ENCODE measurements at regions not wholly inside any gene's neighbourhood (a gene's known extent, or its start where the extent isn't known, plus 50 kb on each side); places are given as distances from the start of the nearest gene placed in this dataset.

- peak; percentile 57 for DNase-seq (ENCODE audit: low read depth, low spot score)
- peak overlapping the region; percentile 54 for H3K27ac ChIP-seq
These were observed 75.6 kb downstream of the ICOS start for GRCh38 chr2:204012072-204012653.

GRCh38 chr2:204015118-204015843, 78.7 kb downstream of the ICOS start:
- DNase-seq (ENCODE audit: low read depth, low spot score), result no peak
- no peak overlapping the region for H3K27ac ChIP-seq

- DNase-seq (ENCODE audit: low read depth, low spot score), result no peak
- H3K27ac ChIP-seq, result no peak overlapping the region
These were observed 82.2 kb downstream of the ICOS start for GRCh38 chr2:204018717-204019116.

GRCh38 chr2:204019572-204020501, 83.3 kb downstream of the ICOS start:
- peak; percentile 91 for DNase-seq (ENCODE audit: low read depth, low spot score)
- peak overlapping the region; percentile 31 for H3K27ac ChIP-seq

GRCh38 chr2:204021290-204022081, 84.9 kb downstream of the ICOS start:
- no peak for DNase-seq (ENCODE audit: low read depth, low spot score)
- no peak overlapping the region for H3K27ac ChIP-seq

GRCh38 chr2:204022550-204022949, 86.0 kb downstream of the ICOS start:
- no peak for DNase-seq (ENCODE audit: low read depth, low spot score)
- no peak overlapping the region for H3K27ac ChIP-seq

GRCh38 chr2:204023088-204023487, 86.5 kb downstream of the ICOS start:
- no peak for DNase-seq (ENCODE audit: low read depth, low spot score)
- no peak overlapping the region for H3K27ac ChIP-seq

- DNase-seq (ENCODE audit: low read depth, low spot score), result no peak
- no peak overlapping the region for H3K27ac ChIP-seq
These were observed 87.9 kb downstream of the ICOS start for GRCh38 chr2:204024503-204024902.

GRCh38 chr2:204024906-204025475, 88.4 kb downstream of the ICOS start:
- no peak for DNase-seq (ENCODE audit: low read depth, low spot score)

GRCh38 chr2:204026294-204026693, 89.7 kb downstream of the ICOS start:
- no peak overlapping the region for H3K27ac ChIP-seq
- no peak for DNase-seq (ENCODE audit: low read depth, low spot score)

More at GRCh38 chr2:204024906-204025475, 88.4 kb downstream of the ICOS start:
- H3K27ac ChIP-seq, result no peak overlapping the region

GRCh38 chr2:204027091-204027490, 90.5 kb downstream of the ICOS start:
- DNase-seq (ENCODE audit: low read depth, low spot score), result peak; percentile 44
- H3K27ac ChIP-seq, result peak overlapping the region; percentile 11

- no peak for DNase-seq (ENCODE audit: low read depth, low spot score)
- no peak overlapping the region for H3K27ac ChIP-seq
These were observed 93.8 kb downstream of the ICOS start for GRCh38 chr2:204030322-204030721.

GRCh38 chr2:204031056-204031455, 94.5 kb downstream of the ICOS start:
- H3K27ac ChIP-seq, result no peak overlapping the region
- DNase-seq (ENCODE audit: low read depth, low spot score), result no peak

- no peak overlapping the region for H3K27ac ChIP-seq
These were observed 95.7 kb downstream of the ICOS start for GRCh38 chr2:204032301-204032700.

GRCh38 chr2:204033611-204034495, 97.3 kb downstream of the ICOS start:
- no peak for DNase-seq (ENCODE audit: low read depth, low spot score)
- no peak overlapping the region for H3K27ac ChIP-seq

More at GRCh38 chr2:204032301-204032700, 95.7 kb downstream of the ICOS start:
- no peak for DNase-seq (ENCODE audit: low read depth, low spot score)

GRCh38 chr2:204036706-204037105, 100.1 kb downstream of the ICOS start:
- H3K27ac ChIP-seq, result no peak overlapping the region
- DNase-seq (ENCODE audit: low read depth, low spot score), result no peak

- H3K27ac ChIP-seq, result no peak overlapping the region
- DNase-seq (ENCODE audit: low read depth, low spot score), result no peak
These were observed 100.7 kb downstream of the ICOS start for GRCh38 chr2:204037286-204037685.

GRCh38 chr2:204039298-204039838, 102.8 kb downstream of the ICOS start:
- H3K27ac ChIP-seq, result no peak overlapping the region
- DNase-seq (ENCODE audit: low read depth, low spot score), result no peak

- no peak for DNase-seq (ENCODE audit: low read depth, low spot score)
- H3K27ac ChIP-seq, result no peak overlapping the region
These were observed 103.5 kb downstream of the ICOS start for GRCh38 chr2:204040016-204040415.

Data from epithelial cell of prostate (primary cell).